A549 (cell line): ENCODE measurements at regions not wholly inside any gene's neighbourhood (a gene's known extent, or its start where the extent isn't known, plus 50 kb on each side); places are given as distances from the start of the nearest gene placed in this dataset.

Experiments used
- ATAC-seq, 2 experiments: fragments of 200-7000 bp in 1 of 2; fragments of >200 bp in 1 of 2; cut with Nextera tagmentation in 1 of 2; cut with Tn5 transposase in 1 of 2; 3 replicates each; pipeline versions ENCODE4 v1.8.0 to v1.9.1; 2018 to 2020; ENCODE audit warnings: mild to moderate bottlenecking in 1 of 2, moderate library complexity in 1 of 2
- CTCF ChIA-PET: fragments of 300-600 bp; sonication (Branson Sonifier 250); formaldehyde crosslinking; extraction: SDS; loops from one replicate; lab custom pipeline; 2021; ENCODE audit warnings: antibody characterized with exemption, inconsistent platforms; lab: Yijun Ruan, JAX
- POLR2A ChIA-PET: fragments of 350-600 bp; formaldehyde crosslinking; extraction: SDS; loops from one replicate; lab custom pipeline; 2021; ENCODE audit warnings: antibody characterized with exemption, inconsistent platforms; lab: Yijun Ruan, JAX
- DNase-seq, 2 experiments: peaks; one replicate each; pipeline versions ENCODE4 v3.0.0 to v3.0.0-alpha.2; 2011 to 2016; ENCODE audit warnings: low read depth in 1 of 2, low spot score in 1 of 2
- FAIRE-seq: peaks from 2 replicates; lab custom pipeline; 2011; peaks lifted over from hg19 to GRCh38; lab: Jason Lieb, UNC
- H3K27ac ChIP-seq, 2 experiments: fragments of >200 bp; sonication (Bioruptor Twin); formaldehyde crosslinking; 3 replicates each; pipeline ENCODE4 v1.5.1; 2016 to 2017
- H3K4me1 ChIP-seq: fragments of >200 bp; sonication (Bioruptor Twin); formaldehyde crosslinking; 3 replicates; pipeline ENCODE4 v1.6.1; 2016
- H3K4me2 ChIP-seq: fragments of >200 bp; sonication (Bioruptor Twin); formaldehyde crosslinking; 3 replicates; pipeline ENCODE4 v1.6.1; 2016
- H3K4me3 ChIP-seq: fragments of >200 bp; sonication (Bioruptor Twin); formaldehyde crosslinking; 3 replicates; pipeline ENCODE4 v1.5.1; 2016
- H3K9me3 ChIP-seq: fragments of >200 bp; sonication (Bioruptor Twin); formaldehyde crosslinking; 3 replicates; pipeline ENCODE4 v1.6.1; 2016
- BHLHE40 ChIP-seq: IDR thresholded peaks from 2 replicates; pipeline ENCODE4 v1.6.1; 2012; ENCODE audit warnings: low read depth, low read length, inconsistent platforms
- CBX2 ChIP-seq: fragments of 200-600 bp; sonication (generic); IDR thresholded peaks from 2 replicates; pipeline ENCODE4 v1.6.1; 2016; ENCODE audit warnings: low read depth, mild to moderate bottlenecking, borderline replicate concordance
- CEBPB ChIP-seq, 2 experiments: fragments of >200 bp in 1 of 2; sonication (Bioruptor Twin) in 1 of 2; formaldehyde crosslinking in 1 of 2; IDR thresholded peaks; 2 replicates each; pipeline ENCODE4 v1.6.1; 2012 to 2016
- CHD2 ChIP-seq: fragments of 150-350 bp; IDR thresholded peaks from 2 replicates; pipeline ENCODE4 v1.6.1; 2014; ENCODE audit warnings: low read length; ENCODE audit not compliant: partially characterized antibody
- CHD4 ChIP-seq: fragments of 200-600 bp; sonication (generic); IDR thresholded peaks from 2 replicates; pipeline ENCODE4 v1.6.1; 2016; ENCODE audit warnings: antibody characterized with exemption, mild to moderate bottlenecking, borderline replicate concordance
- E2F6 ChIP-seq: IDR thresholded peaks from 2 replicates; pipeline ENCODE4 v1.6.1; 2012; ENCODE audit warnings: low read depth, borderline replicate concordance
- EHF ChIP-seq: fragments of 250-450 bp; sonication (Bioruptor Pico); IDR thresholded peaks from 2 replicates; pipeline ENCODE4 v1.5.0; 2020; ENCODE audit warnings: mild to moderate bottlenecking
- EHMT2 ChIP-seq: fragments of 200-600 bp; sonication (generic); IDR thresholded peaks from 2 replicates; pipeline ENCODE4 v1.6.1; 2016; ENCODE audit warnings: antibody characterized with exemption, low read depth, mild to moderate bottlenecking, moderate library complexity
- HDAC2 ChIP-seq: fragments of 200-600 bp; sonication (generic); IDR thresholded peaks from 2 replicates; pipeline ENCODE4 v1.6.1; 2016
- HES2 ChIP-seq: fragments of >200 bp; sonication (Bioruptor Twin); formaldehyde crosslinking; IDR thresholded peaks from 2 replicates; pipeline ENCODE4 v1.6.1; 2016
- HMGXB4 ChIP-seq: fragments of 250-450 bp; sonication (Bioruptor Pico); IDR thresholded peaks from 2 replicates; pipeline ENCODE4 v1.5.0; 2021; ENCODE audit warnings: mild to moderate bottlenecking, moderate library complexity, borderline replicate concordance
- HOXB13 ChIP-seq: fragments of 250-450 bp; sonication (Bioruptor Pico); IDR thresholded peaks from 2 replicates; pipeline ENCODE4 v1.5.0; 2020; ENCODE audit warnings: low read depth, mild to moderate bottlenecking, moderate library complexity
- JUN ChIP-seq, 2 experiments: fragments of >200 bp; sonication (Bioruptor Twin); formaldehyde crosslinking; IDR thresholded peaks; 2 replicates in 1 of 2; 3 replicates in 1 of 2; pipeline ENCODE4 v1.6.1; 2016 to 2017
- KDM1A ChIP-seq: fragments of 200-600 bp; sonication (generic); IDR thresholded peaks from 2 replicates; pipeline ENCODE4 v1.6.1; 2016; ENCODE audit warnings: low read depth, mild to moderate bottlenecking
- PBX3 ChIP-seq: IDR thresholded peaks from 2 replicates; pipeline ENCODE4 v1.6.1; 2012
- PHF8 ChIP-seq: fragments of 200-600 bp; sonication (generic); IDR thresholded peaks from 2 replicates; pipeline ENCODE4 v1.6.1; 2016; ENCODE audit warnings: low read depth, mild to moderate bottlenecking, antibody characterized with exemption, moderate library complexity, borderline replicate concordance
- POLR2A ChIP-seq: IDR thresholded peaks from 2 replicates; pipeline ENCODE4 v1.6.1; 2012; ENCODE audit warnings: mild to moderate bottlenecking, low read length
- SREBF2 ChIP-seq: fragments of 450-650 bp; IDR thresholded peaks from 2 replicates; pipeline ENCODE4 v1.6.1; 2014; ENCODE audit warnings: mild to moderate bottlenecking, moderate library complexity
- TP53 ChIP-seq: fragments of 250-450 bp; sonication (Bioruptor Pico); IDR thresholded peaks from 2 replicates; pipeline ENCODE4 v1.5.0; 2021; ENCODE audit warnings: mild to moderate bottlenecking, moderate library complexity
- ZC3H11A ChIP-seq: fragments of 450-650 bp; IDR thresholded peaks from 2 replicates; pipeline ENCODE4 v1.6.1; 2014; ENCODE audit warnings: antibody characterized with exemption, mild to moderate bottlenecking
- WGBS: methylation state at CpG from one replicate; pipeline ENCODE4 v1.1.6; 2017; ENCODE audit errors: missing lambda C conversion rate; 5-methylcytosine and 5-hydroxymethylcytosine counted together
- TF ChIP-seq, protein P1 (sequence below): fragments of 200-600 bp; sonication (generic); IDR thresholded peaks from 2 replicates; pipeline ENCODE4 v1.6.1; 2016; ENCODE audit warnings: antibody characterized with exemption, mild to moderate bottlenecking, moderate library complexity
- TF ChIP-seq, protein P2 (sequence below): fragments of >200 bp; sonication (Bioruptor Twin); formaldehyde crosslinking; IDR thresholded peaks from 3 replicates; pipeline ENCODE4 v1.5.1; 2016
- TF ChIP-seq, protein P3 (sequence below): fragments of 150-350 bp; IDR thresholded peaks from 2 replicates; pipeline ENCODE4 v1.6.1; 2014; ENCODE audit warnings: low read depth, mild to moderate bottlenecking, low read length

GRCh38 chr10:31149835-31150512 lies 118.3 kb upstream of the ZNF438 start (continued):
- TF ChIP-seq HMGXB4 (CRISPR knock-in tag) (no peak), SREBF2 (no peak), EHF (CRISPR knock-in tag) (no peak), PHF8 (no peak), JUN (IDR thresholded peaks at IDR 0.05) (no peak)

DNA sequence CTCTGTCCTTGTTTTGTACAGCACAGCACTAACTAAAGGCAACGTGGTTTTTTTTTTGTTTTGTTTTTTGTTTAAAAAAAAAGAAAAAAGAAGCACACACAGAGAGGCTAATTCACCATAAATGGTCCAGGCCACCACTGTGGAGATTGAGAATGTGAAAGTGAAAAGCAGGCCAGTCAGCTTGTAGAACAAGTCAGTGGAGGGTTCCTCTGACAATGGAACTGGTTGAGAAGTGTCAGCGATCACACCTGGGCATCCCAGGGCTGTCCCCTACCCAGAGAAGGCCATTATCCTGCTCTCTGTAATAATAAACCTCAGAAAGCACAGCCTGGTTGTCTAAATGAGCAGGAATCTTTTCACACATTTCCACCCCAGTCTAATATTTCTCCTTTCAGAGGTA lies 119.6 kb upstream of the ZNF438 start:
- no peak for DNase-seq
- Histone ChIP-seq H3K4me3 (no peak overlapping the region), H3K9me3 (no peaks in the 10 kb centered on the region), H3K4me2 (no peak overlapping the region), H3K27ac (no peak overlapping the region), H3K4me1 (peaks cover 14% of the 10 kb centered on the region)
- no peak for FAIRE-seq
- no peak for ATAC-seq
- ChIA-PET POLR2A (no interaction called here), CTCF (no interaction called here)
- TF ChIP-seq, protein P1, sequence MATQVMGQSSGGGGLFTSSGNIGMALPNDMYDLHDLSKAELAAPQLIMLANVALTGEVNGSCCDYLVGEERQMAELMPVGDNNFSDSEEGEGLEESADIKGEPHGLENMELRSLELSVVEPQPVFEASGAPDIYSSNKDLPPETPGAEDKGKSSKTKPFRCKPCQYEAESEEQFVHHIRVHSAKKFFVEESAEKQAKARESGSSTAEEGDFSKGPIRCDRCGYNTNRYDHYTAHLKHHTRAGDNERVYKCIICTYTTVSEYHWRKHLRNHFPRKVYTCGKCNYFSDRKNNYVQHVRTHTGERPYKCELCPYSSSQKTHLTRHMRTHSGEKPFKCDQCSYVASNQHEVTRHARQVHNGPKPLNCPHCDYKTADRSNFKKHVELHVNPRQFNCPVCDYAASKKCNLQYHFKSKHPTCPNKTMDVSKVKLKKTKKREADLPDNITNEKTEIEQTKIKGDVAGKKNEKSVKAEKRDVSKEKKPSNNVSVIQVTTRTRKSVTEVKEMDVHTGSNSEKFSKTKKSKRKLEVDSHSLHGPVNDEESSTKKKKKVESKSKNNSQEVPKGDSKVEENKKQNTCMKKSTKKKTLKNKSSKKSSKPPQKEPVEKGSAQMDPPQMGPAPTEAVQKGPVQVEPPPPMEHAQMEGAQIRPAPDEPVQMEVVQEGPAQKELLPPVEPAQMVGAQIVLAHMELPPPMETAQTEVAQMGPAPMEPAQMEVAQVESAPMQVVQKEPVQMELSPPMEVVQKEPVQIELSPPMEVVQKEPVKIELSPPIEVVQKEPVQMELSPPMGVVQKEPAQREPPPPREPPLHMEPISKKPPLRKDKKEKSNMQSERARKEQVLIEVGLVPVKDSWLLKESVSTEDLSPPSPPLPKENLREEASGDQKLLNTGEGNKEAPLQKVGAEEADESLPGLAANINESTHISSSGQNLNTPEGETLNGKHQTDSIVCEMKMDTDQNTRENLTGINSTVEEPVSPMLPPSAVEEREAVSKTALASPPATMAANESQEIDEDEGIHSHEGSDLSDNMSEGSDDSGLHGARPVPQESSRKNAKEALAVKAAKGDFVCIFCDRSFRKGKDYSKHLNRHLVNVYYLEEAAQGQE = no peak
- TF ChIP-seq, protein P2, sequence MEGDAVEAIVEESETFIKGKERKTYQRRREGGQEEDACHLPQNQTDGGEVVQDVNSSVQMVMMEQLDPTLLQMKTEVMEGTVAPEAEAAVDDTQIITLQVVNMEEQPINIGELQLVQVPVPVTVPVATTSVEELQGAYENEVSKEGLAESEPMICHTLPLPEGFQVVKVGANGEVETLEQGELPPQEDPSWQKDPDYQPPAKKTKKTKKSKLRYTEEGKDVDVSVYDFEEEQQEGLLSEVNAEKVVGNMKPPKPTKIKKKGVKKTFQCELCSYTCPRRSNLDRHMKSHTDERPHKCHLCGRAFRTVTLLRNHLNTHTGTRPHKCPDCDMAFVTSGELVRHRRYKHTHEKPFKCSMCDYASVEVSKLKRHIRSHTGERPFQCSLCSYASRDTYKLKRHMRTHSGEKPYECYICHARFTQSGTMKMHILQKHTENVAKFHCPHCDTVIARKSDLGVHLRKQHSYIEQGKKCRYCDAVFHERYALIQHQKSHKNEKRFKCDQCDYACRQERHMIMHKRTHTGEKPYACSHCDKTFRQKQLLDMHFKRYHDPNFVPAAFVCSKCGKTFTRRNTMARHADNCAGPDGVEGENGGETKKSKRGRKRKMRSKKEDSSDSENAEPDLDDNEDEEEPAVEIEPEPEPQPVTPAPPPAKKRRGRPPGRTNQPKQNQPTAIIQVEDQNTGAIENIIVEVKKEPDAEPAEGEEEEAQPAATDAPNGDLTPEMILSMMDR = no peak
- TF ChIP-seq EHMT2 = no peak
- TF ChIP-seq PBX3 = no peak
- no peak for TF ChIP-seq CHD2
- no peak for TF ChIP-seq JUN (IDR thresholded peaks at IDR 0.05)
- TF ChIP-seq BHLHE40 = no peak
- TF ChIP-seq HDAC2 = no peak
- TF ChIP-seq ZC3H11A = no peak
- TF ChIP-seq KDM1A = no peak
- no peak for TF ChIP-seq HOXB13 (CRISPR knock-in tag)
- no peak for TF ChIP-seq E2F6
- no peak for TF ChIP-seq POLR2A
- TF ChIP-seq CBX2 = no peak
- no peak for TF ChIP-seq CHD4
- TF ChIP-seq HES2 = no peak
- no peak for TF ChIP-seq CEBPB (IDR thresholded peaks at IDR 0.05)
- no peak for TF ChIP-seq EHF (CRISPR knock-in tag)
- TF ChIP-seq TP53 (CRISPR knock-in tag) = no peak
- TF ChIP-seq, protein P3, sequence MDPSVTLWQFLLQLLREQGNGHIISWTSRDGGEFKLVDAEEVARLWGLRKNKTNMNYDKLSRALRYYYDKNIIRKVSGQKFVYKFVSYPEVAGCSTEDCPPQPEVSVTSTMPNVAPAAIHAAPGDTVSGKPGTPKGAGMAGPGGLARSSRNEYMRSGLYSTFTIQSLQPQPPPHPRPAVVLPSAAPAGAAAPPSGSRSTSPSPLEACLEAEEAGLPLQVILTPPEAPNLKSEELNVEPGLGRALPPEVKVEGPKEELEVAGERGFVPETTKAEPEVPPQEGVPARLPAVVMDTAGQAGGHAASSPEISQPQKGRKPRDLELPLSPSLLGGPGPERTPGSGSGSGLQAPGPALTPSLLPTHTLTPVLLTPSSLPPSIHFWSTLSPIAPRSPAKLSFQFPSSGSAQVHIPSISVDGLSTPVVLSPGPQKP = no peak
- 64% methylated on average over 2 of the region's 2 CpGs for WGBS
